Right lobe of liver (tissue), 4 donors: ENCODE measurements at regions not wholly inside any gene's neighbourhood (a gene's known extent, or its start where the extent isn't known, plus 50 kb on each side); places are given as distances from the start of the nearest gene placed in this dataset.

Experiments used
- POLR2A ChIP-seq: fragments of 450-650 bp; IDR thresholded peaks from one replicate; pipeline ENCODE4 v1.6.1; 2017; ENCODE audit warnings: antibody characterized with exemption, mild to moderate bottlenecking
- TF ChIP-seq, protein P1 (sequence below), 4 donors: fragments of 200-600 bp in 3 of 4; fragments of 450-650 bp in 1 of 4; IDR thresholded peaks; one replicate each; pipeline versions ENCODE4 v1.5.1 to v1.8.0; 2016 to 2022; ENCODE audit warnings: antibody characterized with exemption in 4 of 4, mild to moderate bottlenecking in 2 of 4
- donor health status: DM: no; HTN: no; CAD: no.
- donor health status: DM: no; HTN: no; CAD: no.
- donor health status: DM: no; HTN: yes; CAD: no.

DNA sequence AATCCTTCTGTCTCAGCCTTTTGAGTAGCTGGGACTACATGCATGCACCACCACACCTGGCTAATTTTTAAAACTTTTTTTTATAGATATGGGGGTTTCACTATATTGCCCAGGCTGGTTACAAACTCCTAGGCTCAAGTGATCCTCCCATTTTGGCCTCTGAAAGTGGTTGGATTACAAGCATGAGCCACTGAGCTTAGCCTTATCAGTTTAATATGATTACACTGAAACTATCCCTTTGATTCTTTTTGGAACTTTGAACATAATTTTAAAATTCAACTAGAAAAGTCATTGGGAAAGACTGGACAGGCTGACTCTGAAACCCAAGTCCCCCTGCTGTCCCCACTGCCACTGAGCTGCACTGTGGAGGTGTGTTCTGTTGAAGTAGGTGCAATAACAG lies 114.8 kb downstream of the ARL4C start:
- TF ChIP-seq, protein P1, sequence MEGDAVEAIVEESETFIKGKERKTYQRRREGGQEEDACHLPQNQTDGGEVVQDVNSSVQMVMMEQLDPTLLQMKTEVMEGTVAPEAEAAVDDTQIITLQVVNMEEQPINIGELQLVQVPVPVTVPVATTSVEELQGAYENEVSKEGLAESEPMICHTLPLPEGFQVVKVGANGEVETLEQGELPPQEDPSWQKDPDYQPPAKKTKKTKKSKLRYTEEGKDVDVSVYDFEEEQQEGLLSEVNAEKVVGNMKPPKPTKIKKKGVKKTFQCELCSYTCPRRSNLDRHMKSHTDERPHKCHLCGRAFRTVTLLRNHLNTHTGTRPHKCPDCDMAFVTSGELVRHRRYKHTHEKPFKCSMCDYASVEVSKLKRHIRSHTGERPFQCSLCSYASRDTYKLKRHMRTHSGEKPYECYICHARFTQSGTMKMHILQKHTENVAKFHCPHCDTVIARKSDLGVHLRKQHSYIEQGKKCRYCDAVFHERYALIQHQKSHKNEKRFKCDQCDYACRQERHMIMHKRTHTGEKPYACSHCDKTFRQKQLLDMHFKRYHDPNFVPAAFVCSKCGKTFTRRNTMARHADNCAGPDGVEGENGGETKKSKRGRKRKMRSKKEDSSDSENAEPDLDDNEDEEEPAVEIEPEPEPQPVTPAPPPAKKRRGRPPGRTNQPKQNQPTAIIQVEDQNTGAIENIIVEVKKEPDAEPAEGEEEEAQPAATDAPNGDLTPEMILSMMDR (IDR thresholded peaks at IDR 0.05) = no peak
- no peak for TF ChIP-seq POLR2A
